ENCODE measurements at regions not wholly inside any gene's neighbourhood (a gene's known extent, or its start where the extent isn't known, plus 50 kb on each side); places are given as distances from the start of the nearest gene placed in this dataset.

GRCh38 chr18:56115071-56116015 is 523.0 kb downstream of the TXNL1 start:
- in situ Hi-C loops (cut with MboI; ENCODE audit: low sequenced_read_pairs): no loop called here
- no peak for DNase-seq (ENCODE audit: low spot score in 2 of 2)
- no peaks in the 10 kb centered on the region for H3K9me3 ChIP-seq
- H3K4me1 ChIP-seq: peaks cover 13% of the 10 kb centered on the region
- H3K4me3 ChIP-seq: no peak overlapping the region
- no peaks in the 10 kb centered on the region for H3K36me3 ChIP-seq (replicated peaks)
- peaks cover 56% of the 10 kb centered on the region for H3K27me3 ChIP-seq (ENCODE audit: low read depth)

- H3K9me3 ChIP-seq: no peaks in the 10 kb centered on the region
- H3K27me3 ChIP-seq (ENCODE audit: low read depth): peaks cover 64% of the 10 kb centered on the region
- no peaks in the 10 kb centered on the region for H3K36me3 ChIP-seq (replicated peaks)
- DNase-seq (ENCODE audit: low spot score in 2 of 2): no peak
- H3K4me1 ChIP-seq: peaks cover 16% of the 10 kb centered on the region
- in situ Hi-C loops (cut with MboI; ENCODE audit: low sequenced_read_pairs): no loop called here
- H3K4me3 ChIP-seq: no peak overlapping the region
These were observed 525.0 kb upstream of the TCF4 start for GRCh38 chr18:56112984-56113383.

DNA sequence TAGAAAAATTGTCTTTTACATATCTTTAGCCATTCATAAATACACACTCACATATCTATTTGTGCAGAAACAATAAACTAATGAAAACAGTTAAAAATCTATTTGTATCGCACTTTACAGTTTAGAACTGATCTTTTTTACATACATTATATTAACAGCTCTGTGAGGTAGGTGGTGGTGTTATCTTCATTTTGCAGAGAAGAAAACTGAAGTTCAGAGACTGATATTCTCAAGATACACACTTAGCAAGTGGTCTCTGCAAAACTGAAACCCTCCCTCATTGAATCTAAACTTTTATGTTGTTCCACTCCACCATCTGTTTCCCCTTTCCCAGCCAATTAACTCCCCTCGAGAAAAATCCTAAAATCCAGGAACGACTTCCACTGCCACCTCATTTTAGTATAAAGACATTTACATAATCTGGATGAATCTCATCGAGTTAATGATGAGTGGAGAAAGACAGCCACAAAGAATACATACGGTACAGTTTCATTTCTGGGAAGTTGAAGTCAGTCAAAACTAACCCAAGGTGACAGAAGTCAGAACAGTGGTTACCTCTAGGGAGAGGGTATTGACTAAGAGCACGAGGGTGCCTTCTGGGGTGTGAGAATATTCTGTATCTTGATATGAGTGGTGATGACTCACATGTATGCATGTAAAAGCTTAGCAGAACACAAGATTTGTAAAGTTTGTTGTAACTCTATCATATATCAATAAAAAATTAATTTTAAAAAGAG is 524.2 kb upstream of the TCF4 start:
- no peaks in the 10 kb centered on the region for H3K36me3 ChIP-seq (replicated peaks)
- DNase-seq (ENCODE audit: low spot score in 2 of 2): no peak
- H3K4me3 ChIP-seq: no peak overlapping the region
- H3K27me3 ChIP-seq (ENCODE audit: low read depth): peaks cover 61% of the 10 kb centered on the region
- peaks cover 20% of the 10 kb centered on the region for H3K4me1 ChIP-seq
- no peaks in the 10 kb centered on the region for H3K9me3 ChIP-seq
- in situ Hi-C loops (cut with MboI; ENCODE audit: low sequenced_read_pairs): no loop called here

GRCh38 chr18:56109757-56110156 is 521.8 kb upstream of the TCF4 start:
- Histone ChIP-seq H3K4me1 (peaks cover 20% of the 10 kb centered on the region), H3K27me3 (ENCODE audit: low read depth) (peaks cover 43% of the 10 kb centered on the region), H3K4me3 (no peak overlapping the region), H3K9me3 (no peaks in the 10 kb centered on the region), H3K36me3 (replicated peaks) (no peaks in the 10 kb centered on the region)
- DNase-seq (ENCODE audit: low spot score in 2 of 2): no peak
- in situ Hi-C loops (cut with MboI; ENCODE audit: low sequenced_read_pairs): no loop called here

- Histone ChIP-seq H3K4me1 (peaks cover 13% of the 10 kb centered on the region), H3K36me3 (replicated peaks) (no peaks in the 10 kb centered on the region), H3K27me3 (ENCODE audit: low read depth) (peaks cover 44% of the 10 kb centered on the region), H3K4me3 (no peak overlapping the region), H3K9me3 (peaks cover 3% of the 10 kb centered on the region; the same call in 1 of the 2 replicates)
- no peak for DNase-seq (ENCODE audit: low spot score in 2 of 2)
- in situ Hi-C loops (cut with MboI; ENCODE audit: low sequenced_read_pairs): no loop called here
These were observed 520.7 kb upstream of the TCF4 start for GRCh38 chr18:56108478-56109367.

DNA sequence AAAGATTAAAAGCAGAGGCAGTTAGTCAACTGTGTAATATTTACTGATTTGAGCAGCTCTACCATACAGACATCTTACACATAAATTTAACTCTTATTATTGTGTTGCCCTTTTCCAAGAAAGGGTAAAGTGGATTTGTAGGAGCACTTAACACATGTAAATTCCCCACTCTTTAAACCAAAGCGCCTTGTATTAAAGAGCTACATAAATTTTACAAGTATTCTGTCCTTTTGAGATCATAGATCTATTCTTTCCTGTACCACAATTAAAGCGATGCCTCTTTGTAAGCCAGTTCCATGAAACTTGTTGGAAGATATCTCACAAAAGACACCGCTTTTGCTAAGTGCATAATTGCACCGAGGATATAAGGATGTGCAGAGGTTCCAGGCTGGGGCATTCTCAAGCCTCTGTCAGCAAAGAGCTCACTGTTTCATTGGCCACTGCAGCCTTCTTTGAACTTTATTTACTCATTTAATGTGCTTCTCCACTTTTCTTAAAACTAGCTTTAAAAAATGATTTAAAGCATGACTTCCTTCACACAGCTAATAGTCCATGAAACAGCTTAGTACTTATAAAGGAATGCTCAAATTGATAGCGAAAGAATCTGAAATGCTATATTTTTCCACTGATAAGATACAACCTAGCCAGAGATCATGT is 520.0 kb upstream of the TCF4 start:
- H3K4me3 ChIP-seq: no peak overlapping the region
- H3K27me3 ChIP-seq (ENCODE audit: low read depth): peaks cover 47% of the 10 kb centered on the region
- in situ Hi-C loops (cut with MboI; ENCODE audit: low sequenced_read_pairs): no loop called here

GRCh38 chr18:56100090-56100722 is 512.2 kb upstream of the TCF4 start:
- H3K9me3 ChIP-seq: peaks cover 4% of the 10 kb centered on the region; the same call in 1 of the 2 replicates
- in situ Hi-C loops (cut with MboI; ENCODE audit: low sequenced_read_pairs): no loop called here
- DNase-seq (ENCODE audit: low spot score in 2 of 2): no peak
- no peaks in the 10 kb centered on the region for H3K4me1 ChIP-seq
- no peak overlapping the region for H3K4me3 ChIP-seq
- peaks cover 26% of the 10 kb centered on the region for H3K27me3 ChIP-seq (ENCODE audit: low read depth)
- no peaks in the 10 kb centered on the region for H3K36me3 ChIP-seq (replicated peaks)

More for the DNA sequence above, 520.0 kb upstream of the TCF4 start:
- Histone ChIP-seq H3K4me1 (peaks cover 10% of the 10 kb centered on the region), H3K9me3 (peaks cover 4% of the 10 kb centered on the region; the same call in 1 of the 2 replicates), H3K36me3 (replicated peaks) (no peaks in the 10 kb centered on the region)
- DNase-seq (ENCODE audit: low spot score in 2 of 2): peak; percentile 57 to 95

DNA sequence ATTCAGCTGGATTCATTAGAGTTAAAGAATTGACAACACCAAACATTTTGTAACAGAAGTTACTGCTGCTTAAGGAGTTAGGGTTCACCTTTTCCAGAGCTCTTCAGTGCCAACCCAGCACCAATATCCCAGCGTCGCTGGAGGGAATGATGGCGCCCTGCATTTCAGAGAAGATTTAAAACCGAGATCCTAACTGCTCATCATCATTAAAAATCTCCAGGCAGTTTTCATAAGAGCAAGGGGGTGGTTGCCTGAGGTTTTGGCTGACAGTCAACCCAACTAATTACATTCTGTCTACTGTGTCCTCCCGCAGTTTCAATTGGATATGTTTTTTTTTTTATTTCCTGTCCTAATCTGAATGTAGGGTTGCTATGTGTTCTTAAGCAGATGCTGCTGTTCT is 509.6 kb upstream of the TCF4 start:
- Histone ChIP-seq H3K9me3 (no peaks in the 10 kb centered on the region), H3K4me3 (no peak overlapping the region), H3K36me3 (replicated peaks) (no peaks in the 10 kb centered on the region), H3K4me1 (peaks cover 2% of the 10 kb centered on the region), H3K27me3 (ENCODE audit: low read depth) (peaks cover 22% of the 10 kb centered on the region)
- in situ Hi-C loops (cut with MboI; ENCODE audit: low sequenced_read_pairs): no loop called here
- no peak for DNase-seq (ENCODE audit: low spot score in 2 of 2)

- H3K9me3 ChIP-seq: no peaks in the 10 kb centered on the region
- no peak for DNase-seq (ENCODE audit: low spot score in 2 of 2)
- H3K27me3 ChIP-seq (ENCODE audit: low read depth): peaks cover 20% of the 10 kb centered on the region
- H3K4me3 ChIP-seq: no peak overlapping the region
- peaks cover 8% of the 10 kb centered on the region for H3K4me1 ChIP-seq
- in situ Hi-C loops (cut with MboI; ENCODE audit: low sequenced_read_pairs): no loop called here
- H3K36me3 ChIP-seq (replicated peaks): no peaks in the 10 kb centered on the region
These were observed 508.9 kb upstream of the TCF4 start for GRCh38 chr18:56096861-56097260.

GRCh38 chr18:56089612-56090258 is 501.7 kb upstream of the TCF4 start:
- no peak overlapping the region for H3K4me3 ChIP-seq
- in situ Hi-C loops (cut with MboI; ENCODE audit: low sequenced_read_pairs): no loop called here
- DNase-seq (ENCODE audit: low spot score in 2 of 2): no peak

GRCh38 chr18:56086786-56087185 is 498.8 kb upstream of the TCF4 start:
- 0 out of 2 replicates have a peak, but pooled peaks cover 2% of the 10 kb centered on the region for H3K9me3 ChIP-seq
- H3K4me3 ChIP-seq: no peak overlapping the region
- DNase-seq (ENCODE audit: low spot score in 2 of 2): no peak
- no peaks in the 10 kb centered on the region for H3K36me3 ChIP-seq (replicated peaks)
- H3K27me3 ChIP-seq (ENCODE audit: low read depth): no peaks in the 10 kb centered on the region; the same call in 1 of the 2 replicates
- in situ Hi-C loops (cut with MboI; ENCODE audit: low sequenced_read_pairs): no loop called here
- no peaks in the 10 kb centered on the region; the same call in 1 of the 2 replicates for H3K4me1 ChIP-seq

More at GRCh38 chr18:56089612-56090258, 501.7 kb upstream of the TCF4 start:
- Histone ChIP-seq H3K4me1 (peaks cover 9% of the 10 kb centered on the region), H3K36me3 (replicated peaks) (no peaks in the 10 kb centered on the region), H3K27me3 (ENCODE audit: low read depth) (no peaks in the 10 kb centered on the region; the same call in 1 of the 2 replicates), H3K9me3 (0 out of 2 replicates have a peak, but pooled peaks cover 2% of the 10 kb centered on the region)

DNA sequence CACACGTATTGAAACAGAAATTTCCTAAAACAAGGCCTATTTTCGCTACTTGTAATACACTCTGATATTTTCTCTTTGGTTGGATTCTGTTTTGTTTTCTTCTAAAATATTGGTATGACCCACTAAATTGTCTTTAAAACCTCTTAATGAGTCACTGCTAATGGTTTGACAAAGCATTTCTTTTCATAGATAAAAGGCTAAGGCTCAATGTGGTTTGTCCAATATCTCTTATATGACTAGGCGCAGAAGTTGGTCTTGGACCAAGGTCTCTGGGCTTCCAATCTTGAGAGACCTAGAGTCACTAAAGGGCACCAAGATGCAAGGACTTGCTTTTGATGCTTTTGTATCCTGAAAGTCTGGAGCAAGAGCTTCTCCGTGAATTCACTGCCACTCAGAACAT is 498.2 kb upstream of the TCF4 start:
- Histone ChIP-seq H3K9me3 (0 out of 2 replicates have a peak, but pooled peaks cover 2% of the 10 kb centered on the region), H3K4me3 (no peak overlapping the region), H3K27me3 (ENCODE audit: low read depth) (no peaks in the 10 kb centered on the region; the same call in 1 of the 2 replicates), H3K36me3 (replicated peaks) (no peaks in the 10 kb centered on the region), H3K4me1 (no peaks in the 10 kb centered on the region)
- in situ Hi-C loops (cut with MboI; ENCODE audit: low sequenced_read_pairs): no loop called here
- DNase-seq (ENCODE audit: low spot score in 2 of 2): no peak

All from HAP-1 (cell line).